Activated CD4-positive, alpha-beta memory T cell treated with anti-CD3 and anti-CD28 coated beads, Interleukin-2, amount 10 ng/mL, durations not matched to agents 7 days and 5 days (primary cell): ENCODE measurements at regions not wholly inside any gene's neighbourhood (a gene's known extent, or its start where the extent isn't known, plus 50 kb on each side); places are given as distances from the start of the nearest gene placed in this dataset.

Experiments
- CTCF ChIA-PET: fragments of 350-600 bp; sonication (Branson Sonifier 250); formaldehyde crosslinking; loops from one replicate; lab custom pipeline; 2021; ENCODE audit warnings: antibody characterized with exemption, inconsistent platforms; lab: Charles Lee
- POLR2A ChIA-PET: fragments of 350-600 bp; sonication (Branson Sonifier 250); formaldehyde crosslinking; loops from one replicate; lab custom pipeline; 2021; ENCODE audit warnings: antibody characterized with exemption; lab: Charles Lee
- DNase-seq: peaks from one replicate; pipeline ENCODE4 v3.0.0-alpha.2; 2020
- H3K27ac Mint-ChIP-seq: one replicate; pipeline ENCODE4 v1.8.0; 2021; ENCODE audit warnings: mild to moderate bottlenecking, mixed read lengths
- H3K27me3 Mint-ChIP-seq: one replicate; pipeline ENCODE4 v1.8.0; 2021; ENCODE audit warnings: mixed read lengths
- H3K36me3 Mint-ChIP-seq: one replicate; pipeline ENCODE4 v1.8.0; 2021; ENCODE audit warnings: low read depth, mixed read lengths
- H3K4me1 Mint-ChIP-seq: one replicate; pipeline ENCODE4 v1.8.0; 2021; ENCODE audit warnings: mixed read lengths
- H3K4me3 Mint-ChIP-seq: one replicate; pipeline ENCODE4 v1.8.0; 2021; ENCODE audit warnings: mild to moderate bottlenecking, mixed read lengths
- H3K9me3 Mint-ChIP-seq: one replicate; pipeline ENCODE4 v1.8.0; 2021; ENCODE audit warnings: mixed read lengths

DNA sequence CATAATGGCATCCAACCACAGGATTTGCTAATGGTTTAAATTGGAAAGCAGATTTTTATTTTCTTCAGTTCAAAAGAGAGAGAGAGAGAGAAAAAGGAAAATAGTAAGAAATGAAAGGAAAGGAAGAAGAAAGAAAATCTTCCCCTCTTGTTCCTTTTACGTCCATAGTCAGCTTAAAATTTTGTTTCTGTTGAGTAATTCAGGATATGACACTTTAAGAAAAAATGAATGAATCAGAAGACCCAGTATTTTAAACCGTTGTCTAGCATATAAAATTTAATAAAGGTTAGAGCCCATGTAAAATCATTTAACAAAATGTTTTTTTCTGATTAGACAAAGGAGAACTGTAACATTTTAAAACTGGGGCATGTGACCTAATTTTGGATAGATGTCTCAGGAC lies 391.8 kb upstream of the EPHA5 start:
- Mint-ChIP-seq H3K27ac (no peak overlapping the region), H3K4me3 (no peak overlapping the region), H3K9me3 (peaks cover 9% of the 10 kb centered on the region), H3K27me3 (no peaks in the 10 kb centered on the region), H3K36me3 (no peaks in the 10 kb centered on the region), H3K4me1 (no peaks in the 10 kb centered on the region)
- ChIA-PET CTCF (no interaction called here), POLR2A (no interaction called here)
- DNase-seq = no peak

GRCh38 chr4:66059556-66059955 lies 389.3 kb upstream of the EPHA5 start:
- peaks cover 16% of the 10 kb centered on the region for H3K9me3 Mint-ChIP-seq
- ChIA-PET POLR2A (no interaction called here), CTCF (no interaction called here)
- no peaks in the 10 kb centered on the region for H3K4me1 Mint-ChIP-seq
- H3K27ac Mint-ChIP-seq = no peak overlapping the region
- no peak overlapping the region for H3K4me3 Mint-ChIP-seq
- no peaks in the 10 kb centered on the region for H3K27me3 Mint-ChIP-seq
- H3K36me3 Mint-ChIP-seq = no peaks in the 10 kb centered on the region
- DNase-seq = no peak

DNA sequence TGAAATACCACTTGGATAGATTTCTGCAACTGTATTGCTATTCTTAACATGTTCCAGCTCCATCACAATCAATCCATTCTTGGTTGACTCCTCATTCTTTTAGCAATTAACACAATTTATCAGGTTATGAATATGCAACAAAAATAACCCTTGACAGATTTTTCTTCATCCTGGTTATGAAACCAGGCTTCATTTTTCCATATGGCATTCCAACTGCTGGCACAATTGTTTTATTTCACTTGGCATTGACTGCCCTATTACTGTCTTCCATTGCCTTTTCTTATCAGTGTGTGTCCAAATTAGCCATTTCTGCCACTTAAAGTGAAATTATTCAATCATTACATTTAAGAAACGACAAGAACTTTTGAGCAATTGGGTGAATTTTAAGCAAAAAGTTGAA lies 388.8 kb upstream of the EPHA5 start:
- CTCF ChIA-PET = no interaction called here
- no peaks in the 10 kb centered on the region for H3K36me3 Mint-ChIP-seq

GRCh38 chr4:66055999-66056398 lies 385.7 kb upstream of the EPHA5 start:
- Mint-ChIP-seq H3K9me3 (peaks cover 14% of the 10 kb centered on the region), H3K4me3 (no peak overlapping the region), H3K27ac (no peak overlapping the region), H3K4me1 (no peaks in the 10 kb centered on the region), H3K36me3 (no peaks in the 10 kb centered on the region), H3K27me3 (no peaks in the 10 kb centered on the region)
- no peak for DNase-seq
- POLR2A ChIA-PET = no interaction called here
- CTCF ChIA-PET = no interaction called here

More for the DNA sequence above, 388.8 kb upstream of the EPHA5 start:
- POLR2A ChIA-PET = no interaction called here
- H3K4me3 Mint-ChIP-seq = no peak overlapping the region
- DNase-seq = no peak
- no peak overlapping the region for H3K27ac Mint-ChIP-seq
- H3K4me1 Mint-ChIP-seq = no peaks in the 10 kb centered on the region
- peaks cover 16% of the 10 kb centered on the region for H3K9me3 Mint-ChIP-seq
- no peaks in the 10 kb centered on the region for H3K27me3 Mint-ChIP-seq

- no peak overlapping the region for H3K4me3 Mint-ChIP-seq
- no peaks in the 10 kb centered on the region for H3K36me3 Mint-ChIP-seq
- DNase-seq = no peak
- no peak overlapping the region for H3K27ac Mint-ChIP-seq
- POLR2A ChIA-PET = no interaction called here
- H3K9me3 Mint-ChIP-seq = peaks cover 14% of the 10 kb centered on the region
- CTCF ChIA-PET = no interaction called here
- H3K4me1 Mint-ChIP-seq = no peaks in the 10 kb centered on the region
- no peaks in the 10 kb centered on the region for H3K27me3 Mint-ChIP-seq
These were observed 382.1 kb upstream of the EPHA5 start for GRCh38 chr4:66052426-66052825.

DNA sequence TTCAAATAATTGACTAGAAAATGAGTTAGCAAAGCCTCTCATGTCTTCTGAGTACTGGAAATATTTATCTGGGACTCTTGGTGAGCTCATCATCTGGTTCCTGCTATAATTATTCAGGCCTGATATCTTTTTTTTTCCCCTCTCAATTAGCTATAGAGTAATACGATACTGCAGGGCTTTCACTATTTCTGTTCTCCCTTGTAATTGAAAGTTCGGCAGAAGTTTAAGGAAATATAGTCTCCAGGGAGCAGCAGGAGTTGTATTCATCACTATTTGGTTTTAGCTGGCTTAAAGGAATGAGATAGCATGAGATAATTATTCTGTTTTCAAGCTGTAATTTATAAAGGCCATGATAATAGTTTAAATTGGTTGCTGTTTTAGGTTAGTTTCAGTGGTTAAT lies 378.6 kb upstream of the EPHA5 start:
- Mint-ChIP-seq H3K27me3 (no peaks in the 10 kb centered on the region), H3K4me3 (no peak overlapping the region), H3K36me3 (no peaks in the 10 kb centered on the region)

DNA sequence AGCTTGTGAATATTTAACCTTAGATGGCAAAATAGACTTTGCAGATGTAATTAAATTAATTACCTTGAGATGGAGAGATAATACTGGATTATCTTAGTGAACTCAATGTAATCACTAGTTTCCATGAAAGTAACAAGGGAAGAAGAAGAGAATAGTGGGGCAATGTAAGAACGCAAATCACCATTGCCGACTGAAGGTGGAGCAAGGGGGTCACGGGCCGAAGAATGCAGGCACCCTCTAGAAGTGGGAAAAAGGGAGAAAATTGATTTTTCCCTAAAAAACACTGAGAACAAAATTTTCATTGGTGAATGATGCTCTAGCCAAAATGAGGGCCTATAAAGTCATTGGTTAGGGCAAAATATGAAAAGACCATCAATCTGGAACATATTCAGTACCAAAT lies 375.6 kb upstream of the EPHA5 start:
- H3K36me3 Mint-ChIP-seq = no peaks in the 10 kb centered on the region
- H3K27me3 Mint-ChIP-seq = no peaks in the 10 kb centered on the region
- no peaks in the 10 kb centered on the region for H3K4me1 Mint-ChIP-seq
- DNase-seq = no peak
- no peak overlapping the region for H3K4me3 Mint-ChIP-seq
- no peak overlapping the region for H3K27ac Mint-ChIP-seq
- H3K9me3 Mint-ChIP-seq = peaks cover 13% of the 10 kb centered on the region
- ChIA-PET CTCF (no interaction called here), POLR2A (no interaction called here)

More for the DNA sequence above, 378.6 kb upstream of the EPHA5 start:
- Mint-ChIP-seq H3K4me1 (no peaks in the 10 kb centered on the region), H3K9me3 (peaks cover 10% of the 10 kb centered on the region), H3K27ac (no peak overlapping the region)
- CTCF ChIA-PET = no interaction called here
- DNase-seq = no peak
- POLR2A ChIA-PET = no interaction called here

- H3K9me3 Mint-ChIP-seq = peaks cover 2% of the 10 kb centered on the region
- H3K4me1 Mint-ChIP-seq = no peaks in the 10 kb centered on the region
- ChIA-PET POLR2A (no interaction called here), CTCF (no interaction called here)
- DNase-seq = no peak
- H3K27ac Mint-ChIP-seq = no peak overlapping the region
- no peaks in the 10 kb centered on the region for H3K36me3 Mint-ChIP-seq
- no peak overlapping the region for H3K4me3 Mint-ChIP-seq
- no peaks in the 10 kb centered on the region for H3K27me3 Mint-ChIP-seq
These were observed 365.4 kb upstream of the EPHA5 start for GRCh38 chr4:66035701-66036100.

GRCh38 chr4:66034671-66035070 lies 364.4 kb upstream of the EPHA5 start:
- POLR2A ChIA-PET = no interaction called here
- DNase-seq = no peak

GRCh38 chr4:66034262-66034661 lies 364.0 kb upstream of the EPHA5 start:
- H3K4me1 Mint-ChIP-seq = no peaks in the 10 kb centered on the region
- CTCF ChIA-PET = no interaction called here

More at GRCh38 chr4:66034671-66035070, 364.4 kb upstream of the EPHA5 start:
- Mint-ChIP-seq H3K27me3 (no peaks in the 10 kb centered on the region), H3K27ac (no peak overlapping the region), H3K4me1 (no peaks in the 10 kb centered on the region), H3K36me3 (no peaks in the 10 kb centered on the region), H3K4me3 (no peak overlapping the region), H3K9me3 (no peaks in the 10 kb centered on the region)
- CTCF ChIA-PET = no interaction called here

DNA sequence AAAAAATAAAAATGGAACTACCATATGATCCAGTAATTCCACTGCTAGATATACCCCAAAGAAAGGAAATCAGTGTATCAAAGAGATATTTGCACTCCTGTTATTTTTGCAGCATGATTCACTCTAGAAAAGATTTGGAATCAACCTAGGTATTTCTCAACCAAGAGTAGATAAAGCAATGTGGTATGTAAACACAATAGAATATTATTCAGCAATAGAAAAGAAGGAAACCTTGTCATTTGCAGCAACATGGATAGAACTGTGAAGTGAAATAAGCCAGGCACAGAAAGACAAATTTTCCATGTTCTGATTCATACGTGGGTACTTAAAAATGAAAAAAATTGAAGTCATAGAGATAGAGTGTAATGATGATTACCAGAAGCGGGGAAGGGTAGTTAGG lies 362.3 kb upstream of the EPHA5 start:
- ChIA-PET POLR2A (no interaction called here), CTCF (no interaction called here)
- no peak overlapping the region for H3K27ac Mint-ChIP-seq
- no peak overlapping the region for H3K4me3 Mint-ChIP-seq
- no peaks in the 10 kb centered on the region for H3K36me3 Mint-ChIP-seq
- H3K27me3 Mint-ChIP-seq = no peaks in the 10 kb centered on the region
- no peaks in the 10 kb centered on the region for H3K4me1 Mint-ChIP-seq
- DNase-seq = no peak
- peaks cover 2% of the 10 kb centered on the region for H3K9me3 Mint-ChIP-seq

More at GRCh38 chr4:66034262-66034661, 364.0 kb upstream of the EPHA5 start:
- no peak overlapping the region for H3K27ac Mint-ChIP-seq
- DNase-seq = no peak
- H3K4me3 Mint-ChIP-seq = no peak overlapping the region
- POLR2A ChIA-PET = no interaction called here
- no peaks in the 10 kb centered on the region for H3K9me3 Mint-ChIP-seq
- H3K27me3 Mint-ChIP-seq = no peaks in the 10 kb centered on the region
- H3K36me3 Mint-ChIP-seq = no peaks in the 10 kb centered on the region

- no peak for DNase-seq
- Mint-ChIP-seq H3K4me3 (no peak overlapping the region), H3K27me3 (no peaks in the 10 kb centered on the region), H3K4me1 (no peaks in the 10 kb centered on the region), H3K9me3 (peaks cover 2% of the 10 kb centered on the region), H3K27ac (no peak overlapping the region), H3K36me3 (no peaks in the 10 kb centered on the region)
- POLR2A ChIA-PET = no interaction called here
- CTCF ChIA-PET = no interaction called here
These were observed 358.4 kb upstream of the EPHA5 start for GRCh38 chr4:66028668-66029067.

- Mint-ChIP-seq H3K9me3 (peaks cover 28% of the 10 kb centered on the region), H3K4me1 (no peaks in the 10 kb centered on the region), H3K27ac (no peak overlapping the region), H3K4me3 (no peak overlapping the region), H3K36me3 (no peaks in the 10 kb centered on the region), H3K27me3 (no peaks in the 10 kb centered on the region)
- DNase-seq = no peak
- POLR2A ChIA-PET = no interaction called here
- CTCF ChIA-PET = no interaction called here
These were observed 352.8 kb upstream of the EPHA5 start for GRCh38 chr4:66023061-66023460.

- DNase-seq = no peak
- POLR2A ChIA-PET = no interaction called here
- Mint-ChIP-seq H3K9me3 (peaks cover 36% of the 10 kb centered on the region), H3K27me3 (no peaks in the 10 kb centered on the region), H3K27ac (no peak overlapping the region), H3K36me3 (no peaks in the 10 kb centered on the region), H3K4me1 (no peaks in the 10 kb centered on the region), H3K4me3 (no peak overlapping the region)
- CTCF ChIA-PET = no interaction called here
These were observed 347.4 kb upstream of the EPHA5 start for GRCh38 chr4:66017671-66018070.

- CTCF ChIA-PET = no interaction called here
- POLR2A ChIA-PET = no interaction called here
- no peaks in the 10 kb centered on the region for H3K36me3 Mint-ChIP-seq
These were observed 346.0 kb upstream of the EPHA5 start for GRCh38 chr4:66016240-66016639.

More at GRCh38 chr4:66016240-66016639, 346.0 kb upstream of the EPHA5 start:
- Mint-ChIP-seq H3K27ac (no peak overlapping the region), H3K4me3 (no peak overlapping the region), H3K4me1 (no peaks in the 10 kb centered on the region), H3K9me3 (peaks cover 38% of the 10 kb centered on the region), H3K27me3 (no peaks in the 10 kb centered on the region)
- no peak for DNase-seq
